ENCODE measurements at regions not wholly inside any gene's neighbourhood (a gene's known extent, or its start where the extent isn't known, plus 50 kb on each side); places are given as distances from the start of the nearest gene placed in this dataset.

DNA sequence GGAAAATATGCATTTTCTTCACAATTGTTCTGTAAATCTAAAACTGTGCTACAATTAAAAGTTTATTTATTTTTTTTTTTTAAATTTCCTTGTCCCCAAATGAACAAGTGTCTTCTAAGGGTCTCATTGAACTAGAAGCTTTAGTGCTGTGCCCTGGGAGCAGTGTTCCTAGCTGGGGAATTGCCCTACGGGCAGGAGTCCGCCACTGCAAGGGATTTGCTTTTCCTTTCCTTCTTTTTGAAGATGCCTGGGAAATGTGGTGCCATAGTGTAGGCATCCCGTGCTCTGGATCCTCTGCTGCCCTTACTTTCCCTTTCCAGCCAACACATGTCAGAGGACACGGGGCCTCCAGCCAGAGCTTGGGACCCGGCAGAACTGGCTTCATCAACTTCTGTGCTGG, 177.1 kb upstream of the CTBP2 start:
- Mint-ChIP-seq H3K27ac (ENCODE audit: unreplicated experiment) (no peak overlapping the region), H3K4me3 (ENCODE audit: unreplicated experiment) (no peak overlapping the region), H3K36me3 (ENCODE audit: unreplicated experiment) (no peaks in the 10 kb centered on the region), H3K4me1 (ENCODE audit: low read depth, unreplicated experiment) (no peaks in the 10 kb centered on the region), H3K9me3 (ENCODE audit: unreplicated experiment) (peaks cover 2% of the 10 kb centered on the region), H3K27me3 (ENCODE audit: unreplicated experiment) (no peaks in the 10 kb centered on the region)
- no peak for DNase-seq
- TF ChIP-seq, protein P1, sequence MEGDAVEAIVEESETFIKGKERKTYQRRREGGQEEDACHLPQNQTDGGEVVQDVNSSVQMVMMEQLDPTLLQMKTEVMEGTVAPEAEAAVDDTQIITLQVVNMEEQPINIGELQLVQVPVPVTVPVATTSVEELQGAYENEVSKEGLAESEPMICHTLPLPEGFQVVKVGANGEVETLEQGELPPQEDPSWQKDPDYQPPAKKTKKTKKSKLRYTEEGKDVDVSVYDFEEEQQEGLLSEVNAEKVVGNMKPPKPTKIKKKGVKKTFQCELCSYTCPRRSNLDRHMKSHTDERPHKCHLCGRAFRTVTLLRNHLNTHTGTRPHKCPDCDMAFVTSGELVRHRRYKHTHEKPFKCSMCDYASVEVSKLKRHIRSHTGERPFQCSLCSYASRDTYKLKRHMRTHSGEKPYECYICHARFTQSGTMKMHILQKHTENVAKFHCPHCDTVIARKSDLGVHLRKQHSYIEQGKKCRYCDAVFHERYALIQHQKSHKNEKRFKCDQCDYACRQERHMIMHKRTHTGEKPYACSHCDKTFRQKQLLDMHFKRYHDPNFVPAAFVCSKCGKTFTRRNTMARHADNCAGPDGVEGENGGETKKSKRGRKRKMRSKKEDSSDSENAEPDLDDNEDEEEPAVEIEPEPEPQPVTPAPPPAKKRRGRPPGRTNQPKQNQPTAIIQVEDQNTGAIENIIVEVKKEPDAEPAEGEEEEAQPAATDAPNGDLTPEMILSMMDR (IDR thresholded peaks at IDR 0.05; ENCODE audit: partially characterized antibody, unreplicated experiment): peak; percentile 27

DNA sequence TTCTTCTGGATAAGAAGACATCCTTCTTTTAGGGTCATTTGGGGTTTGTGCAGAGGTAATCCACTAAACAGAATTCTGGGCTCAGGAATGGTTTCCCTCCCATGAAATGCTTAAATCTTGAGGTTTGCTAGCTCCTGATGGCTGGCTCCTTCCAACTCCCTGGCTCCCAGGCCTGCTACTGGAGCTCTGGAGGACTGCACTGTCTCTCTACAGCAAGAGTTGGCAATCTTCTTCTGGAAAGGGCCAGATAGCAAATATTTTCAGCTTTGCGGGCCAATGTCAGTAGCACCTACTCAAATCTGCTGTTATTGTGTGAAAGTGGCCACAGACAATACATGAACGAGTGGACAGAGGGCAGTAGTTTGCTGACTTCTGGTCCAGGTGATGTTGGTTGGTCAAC, 174.2 kb upstream of the CTBP2 start:
- Mint-ChIP-seq H3K27me3 (ENCODE audit: unreplicated experiment) (no peaks in the 10 kb centered on the region), H3K4me3 (ENCODE audit: unreplicated experiment) (no peak overlapping the region), H3K9me3 (ENCODE audit: unreplicated experiment) (peaks cover 2% of the 10 kb centered on the region), H3K36me3 (ENCODE audit: unreplicated experiment) (no peaks in the 10 kb centered on the region), H3K27ac (ENCODE audit: unreplicated experiment) (no peak overlapping the region), H3K4me1 (ENCODE audit: low read depth, unreplicated experiment) (no peaks in the 10 kb centered on the region)
- DNase-seq: no peak
- TF ChIP-seq, protein P1 (IDR thresholded peaks at IDR 0.05; ENCODE audit: partially characterized antibody, unreplicated experiment): no peak

DNA sequence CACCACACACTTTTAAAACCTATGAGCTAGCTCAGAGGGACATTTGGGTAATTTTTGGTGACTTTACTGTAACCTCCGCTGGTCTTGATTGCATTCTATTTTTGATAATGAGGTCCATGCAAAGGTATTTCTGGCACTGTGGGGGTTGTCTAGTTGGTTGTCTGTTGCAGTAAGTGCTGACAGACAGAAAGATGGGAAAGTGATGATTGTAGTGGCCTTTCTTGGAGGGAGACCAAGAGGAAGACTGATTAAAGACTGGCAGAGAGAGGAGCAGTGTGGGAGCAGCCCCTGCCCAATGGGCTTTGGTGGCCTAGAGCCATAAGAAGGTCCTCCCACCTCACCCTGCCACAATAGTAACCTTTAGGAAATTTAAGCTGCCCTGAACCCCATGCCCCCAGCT, 173.4 kb upstream of the CTBP2 start:
- no peaks in the 10 kb centered on the region for H3K4me1 Mint-ChIP-seq (ENCODE audit: low read depth, unreplicated experiment)
- H3K4me3 Mint-ChIP-seq (ENCODE audit: unreplicated experiment): no peak overlapping the region
- TF ChIP-seq, protein P1 (IDR thresholded peaks at IDR 0.05; ENCODE audit: partially characterized antibody, unreplicated experiment): no peak
- no peak for DNase-seq
- peaks cover 2% of the 10 kb centered on the region for H3K9me3 Mint-ChIP-seq (ENCODE audit: unreplicated experiment)
- no peaks in the 10 kb centered on the region for H3K36me3 Mint-ChIP-seq (ENCODE audit: unreplicated experiment)
- H3K27me3 Mint-ChIP-seq (ENCODE audit: unreplicated experiment): no peaks in the 10 kb centered on the region
- H3K27ac Mint-ChIP-seq (ENCODE audit: unreplicated experiment): no peak overlapping the region

DNA sequence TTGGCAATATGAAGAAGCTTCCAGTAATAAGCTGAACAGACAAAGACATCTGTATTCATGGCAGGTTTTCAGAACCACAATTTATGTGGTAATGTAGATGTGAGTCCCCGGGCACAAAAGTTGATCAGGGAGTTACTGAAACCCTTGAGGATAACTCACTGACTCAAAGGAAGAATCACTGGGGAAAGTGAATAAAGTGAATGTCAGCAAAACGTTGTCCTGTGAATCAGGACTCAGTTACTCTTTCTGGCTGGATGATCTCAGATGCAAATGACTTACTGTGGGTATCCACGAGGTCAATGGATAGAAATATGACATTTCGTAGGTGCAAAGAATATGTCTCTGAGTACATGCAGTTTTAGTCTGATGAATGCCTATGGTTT, 172.8 kb upstream of the CTBP2 start:
- no peak for DNase-seq
- no peaks in the 10 kb centered on the region for H3K36me3 Mint-ChIP-seq (ENCODE audit: unreplicated experiment)

DNA sequence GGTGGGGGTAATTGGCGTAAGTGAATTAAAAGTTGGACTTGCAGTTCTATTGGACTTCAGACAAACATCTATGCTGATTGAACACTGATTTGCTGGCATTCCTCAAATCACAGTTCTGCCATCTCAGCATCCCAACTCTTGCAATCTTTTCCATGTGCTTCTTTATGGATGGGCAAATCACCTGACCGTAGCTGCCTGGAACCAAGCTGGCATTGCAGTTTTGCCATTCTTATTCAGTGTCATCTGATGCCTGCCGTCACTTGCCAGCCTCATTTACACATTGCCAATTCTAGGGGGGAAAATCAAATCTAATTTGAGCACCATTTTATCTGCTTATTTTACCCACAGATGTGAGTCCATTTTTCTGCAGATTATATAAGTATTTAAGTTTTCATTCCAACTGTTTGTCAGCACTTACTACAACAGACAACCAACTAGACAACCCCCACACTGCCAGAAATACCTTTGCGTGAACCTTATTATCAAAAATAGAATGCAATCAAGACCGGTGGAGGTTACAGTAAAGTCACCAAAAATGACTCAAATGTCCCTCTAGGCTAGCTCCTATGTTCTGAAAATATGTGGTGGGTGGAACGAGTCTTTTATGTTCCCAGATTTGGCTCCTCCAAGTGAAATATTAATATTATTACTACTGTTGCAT, 172.3 kb upstream of the CTBP2 start:
- Mint-ChIP-seq H3K4me3 (ENCODE audit: unreplicated experiment) (no peak overlapping the region), H3K4me1 (ENCODE audit: low read depth, unreplicated experiment) (no peaks in the 10 kb centered on the region)

More for the DNA sequence above, 172.8 kb upstream of the CTBP2 start:
- Mint-ChIP-seq H3K9me3 (ENCODE audit: unreplicated experiment) (peaks cover 2% of the 10 kb centered on the region), H3K4me1 (ENCODE audit: low read depth, unreplicated experiment) (no peaks in the 10 kb centered on the region), H3K4me3 (ENCODE audit: unreplicated experiment) (no peak overlapping the region), H3K27me3 (ENCODE audit: unreplicated experiment) (no peaks in the 10 kb centered on the region), H3K27ac (ENCODE audit: unreplicated experiment) (no peak overlapping the region)
- TF ChIP-seq, protein P1 (IDR thresholded peaks at IDR 0.05; ENCODE audit: partially characterized antibody, unreplicated experiment): no peak

More for the DNA sequence above, 172.3 kb upstream of the CTBP2 start:
- H3K27me3 Mint-ChIP-seq (ENCODE audit: unreplicated experiment): no peaks in the 10 kb centered on the region
- peaks cover 2% of the 10 kb centered on the region for H3K9me3 Mint-ChIP-seq (ENCODE audit: unreplicated experiment)
- DNase-seq: no peak
- TF ChIP-seq, protein P1 (IDR thresholded peaks at IDR 0.05; ENCODE audit: partially characterized antibody, unreplicated experiment): no peak
- H3K36me3 Mint-ChIP-seq (ENCODE audit: unreplicated experiment): no peaks in the 10 kb centered on the region
- no peak overlapping the region for H3K27ac Mint-ChIP-seq (ENCODE audit: unreplicated experiment)

All from glutamatergic neuron (in vitro differentiated cells).